Osteocyte (in vitro differentiated cells): ENCODE measurements at regions not wholly inside any gene's neighbourhood (a gene's known extent, or its start where the extent isn't known, plus 50 kb on each side); places are given as distances from the start of the nearest gene placed in this dataset.

Source experiments
- DNase-seq: peaks from one replicate; pipeline ENCODE4 v3.0.0; 2021; ENCODE audit warnings: mixed read lengths; ENCODE audit not compliant: unreplicated experiment; ENCODE audit errors: extremely low spot score
- H3K27ac Mint-ChIP-seq: one replicate; pipeline ENCODE4 v1.8.0; 2021; ENCODE audit warnings: mild to moderate bottlenecking, mixed read lengths; ENCODE audit not compliant: unreplicated experiment
- H3K27me3 Mint-ChIP-seq: one replicate; pipeline ENCODE4 v1.8.0; 2021; ENCODE audit warnings: mixed read lengths; ENCODE audit not compliant: unreplicated experiment
- H3K36me3 Mint-ChIP-seq: one replicate; pipeline ENCODE4 v1.8.0; 2021; ENCODE audit warnings: mixed read lengths; ENCODE audit not compliant: unreplicated experiment
- H3K4me1 Mint-ChIP-seq: one replicate; pipeline ENCODE4 v1.8.0; 2021; ENCODE audit warnings: mixed read lengths; ENCODE audit not compliant: unreplicated experiment
- H3K4me3 Mint-ChIP-seq: one replicate; pipeline ENCODE4 v1.8.0; 2021; ENCODE audit warnings: mild to moderate bottlenecking, moderate library complexity, mixed read lengths; ENCODE audit not compliant: unreplicated experiment
- H3K9me3 Mint-ChIP-seq: one replicate; pipeline ENCODE4 v1.8.0; 2021; ENCODE audit warnings: mixed read lengths; ENCODE audit not compliant: unreplicated experiment
- TF ChIP-seq, protein P1 (sequence below): fragments of 200-600 bp; sonication (generic); IDR thresholded peaks from 2 replicates; pipeline ENCODE4 v1.5.0; 2021; ENCODE audit warnings: antibody characterized with exemption, mild to moderate bottlenecking, moderate library complexity

DNA sequence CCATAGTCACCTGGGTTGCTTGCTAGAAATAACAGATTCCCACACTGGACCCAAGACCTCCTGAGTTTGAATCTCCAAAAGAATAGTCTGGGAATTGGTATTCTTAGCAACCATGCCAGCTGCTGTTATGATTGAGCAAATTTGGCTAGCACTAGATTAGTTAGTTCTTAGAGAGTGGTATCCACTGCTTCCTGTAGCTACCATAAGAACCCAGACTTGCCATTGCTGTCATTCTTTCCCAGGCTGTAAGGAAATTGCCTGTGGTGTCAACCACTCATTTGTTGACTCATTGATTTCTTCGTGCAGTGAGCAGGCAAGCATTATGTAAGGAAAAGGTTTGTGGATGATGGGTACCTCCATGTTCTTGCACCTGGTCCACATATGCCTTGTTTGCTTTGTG is 201.8 kb upstream of the RGS6 start:
- no peak for DNase-seq
- H3K4me3 Mint-ChIP-seq: no peak overlapping the region

DNA sequence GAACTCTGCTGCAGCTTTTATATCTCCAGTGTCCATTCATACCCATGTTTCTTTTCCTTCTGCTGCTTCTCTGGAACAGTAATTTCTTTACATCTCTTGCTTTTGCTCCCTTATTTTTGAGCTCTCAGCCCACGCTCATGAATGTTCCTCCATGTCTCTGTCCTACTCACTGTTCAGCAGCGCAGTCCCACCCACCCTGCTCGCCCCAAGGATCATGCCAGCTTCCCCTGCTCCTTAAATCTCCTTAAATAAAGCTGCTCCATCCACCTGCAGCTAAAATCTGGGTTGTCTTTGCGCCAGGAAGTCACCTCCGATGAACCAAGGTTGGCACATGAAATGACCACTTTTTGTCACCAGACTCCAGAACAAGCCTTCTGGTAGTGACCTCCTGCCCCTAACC is 201.1 kb upstream of the RGS6 start:
- no peak overlapping the region for H3K4me3 Mint-ChIP-seq
- peaks cover 14% of the 10 kb centered on the region for H3K4me1 Mint-ChIP-seq
- H3K36me3 Mint-ChIP-seq: peaks cover 56% of the 10 kb centered on the region
- H3K27me3 Mint-ChIP-seq: no peaks in the 10 kb centered on the region
- TF ChIP-seq, protein P1, sequence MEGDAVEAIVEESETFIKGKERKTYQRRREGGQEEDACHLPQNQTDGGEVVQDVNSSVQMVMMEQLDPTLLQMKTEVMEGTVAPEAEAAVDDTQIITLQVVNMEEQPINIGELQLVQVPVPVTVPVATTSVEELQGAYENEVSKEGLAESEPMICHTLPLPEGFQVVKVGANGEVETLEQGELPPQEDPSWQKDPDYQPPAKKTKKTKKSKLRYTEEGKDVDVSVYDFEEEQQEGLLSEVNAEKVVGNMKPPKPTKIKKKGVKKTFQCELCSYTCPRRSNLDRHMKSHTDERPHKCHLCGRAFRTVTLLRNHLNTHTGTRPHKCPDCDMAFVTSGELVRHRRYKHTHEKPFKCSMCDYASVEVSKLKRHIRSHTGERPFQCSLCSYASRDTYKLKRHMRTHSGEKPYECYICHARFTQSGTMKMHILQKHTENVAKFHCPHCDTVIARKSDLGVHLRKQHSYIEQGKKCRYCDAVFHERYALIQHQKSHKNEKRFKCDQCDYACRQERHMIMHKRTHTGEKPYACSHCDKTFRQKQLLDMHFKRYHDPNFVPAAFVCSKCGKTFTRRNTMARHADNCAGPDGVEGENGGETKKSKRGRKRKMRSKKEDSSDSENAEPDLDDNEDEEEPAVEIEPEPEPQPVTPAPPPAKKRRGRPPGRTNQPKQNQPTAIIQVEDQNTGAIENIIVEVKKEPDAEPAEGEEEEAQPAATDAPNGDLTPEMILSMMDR: no peak
- H3K9me3 Mint-ChIP-seq: no peaks in the 10 kb centered on the region
- no peak overlapping the region for H3K27ac Mint-ChIP-seq
- no peak for DNase-seq

More for the DNA sequence above, 201.8 kb upstream of the RGS6 start:
- Mint-ChIP-seq H3K27ac (no peak overlapping the region), H3K36me3 (peaks cover 52% of the 10 kb centered on the region), H3K9me3 (no peaks in the 10 kb centered on the region), H3K27me3 (no peaks in the 10 kb centered on the region), H3K4me1 (peaks cover 20% of the 10 kb centered on the region)
- TF ChIP-seq, protein P1: no peak

DNA sequence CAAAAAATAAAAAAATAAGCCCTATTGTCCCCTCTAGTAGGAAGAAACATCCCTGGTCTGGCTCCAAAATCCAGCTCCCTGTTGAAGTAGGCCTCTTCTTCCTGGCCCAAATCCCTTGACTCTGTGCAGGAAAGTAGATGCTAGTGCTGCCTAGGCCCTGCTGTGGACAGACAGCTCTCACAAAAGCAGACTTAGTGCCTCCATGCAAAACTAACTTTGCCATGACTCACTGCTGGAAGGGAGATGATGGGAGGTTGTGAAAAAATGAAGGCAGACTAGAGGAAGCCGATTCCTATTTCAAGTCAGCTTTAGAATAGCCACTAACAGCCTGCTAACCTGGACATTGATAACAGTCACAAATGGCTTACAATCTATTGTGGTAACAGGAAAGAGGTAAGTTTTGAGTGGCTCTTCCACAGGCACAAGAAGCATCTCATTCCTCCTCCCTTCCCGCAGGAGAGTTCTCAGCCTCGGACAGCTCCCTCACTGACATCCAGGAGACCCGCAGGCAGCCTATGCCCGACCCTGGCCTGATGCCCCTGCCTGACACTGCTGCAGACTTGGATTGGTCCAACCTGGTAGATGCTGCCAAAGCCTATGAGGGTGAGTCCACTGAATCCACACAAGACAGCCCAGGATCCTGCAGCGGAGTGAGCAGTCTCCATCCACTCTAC is 198.9 kb upstream of the RGS6 start:
- H3K27me3 Mint-ChIP-seq: no peaks in the 10 kb centered on the region
- TF ChIP-seq, protein P1: no peak
- DNase-seq: no peak
- peaks cover 2% of the 10 kb centered on the region for H3K4me1 Mint-ChIP-seq
- no peak overlapping the region for H3K4me3 Mint-ChIP-seq
- H3K9me3 Mint-ChIP-seq: no peaks in the 10 kb centered on the region
- H3K27ac Mint-ChIP-seq: no peak overlapping the region
- peaks cover 72% of the 10 kb centered on the region for H3K36me3 Mint-ChIP-seq

DNA sequence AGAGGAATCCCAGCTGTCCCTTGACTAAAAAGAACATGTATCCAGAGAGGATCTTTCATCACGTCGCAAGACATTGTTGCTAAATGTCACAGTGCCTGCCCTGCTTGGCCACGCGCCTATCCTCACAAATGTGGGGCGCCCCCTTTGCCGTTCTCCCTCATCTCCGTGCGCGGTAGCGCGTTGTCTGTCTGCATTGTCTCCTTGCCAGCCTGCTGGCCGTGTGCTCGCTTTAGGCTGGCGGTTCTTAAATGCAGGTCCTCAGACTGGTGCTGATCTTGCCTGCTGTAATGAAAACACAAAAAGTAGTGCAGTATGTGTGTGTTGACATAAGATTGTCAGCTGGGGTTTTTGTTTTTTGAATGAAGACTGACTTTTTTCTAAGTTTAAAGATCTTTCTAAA is 198.2 kb upstream of the RGS6 start:
- H3K4me3 Mint-ChIP-seq: no peak overlapping the region
- DNase-seq: no peak
- no peaks in the 10 kb centered on the region for H3K9me3 Mint-ChIP-seq
- peaks cover 2% of the 10 kb centered on the region for H3K4me1 Mint-ChIP-seq
- H3K27me3 Mint-ChIP-seq: no peaks in the 10 kb centered on the region
- H3K27ac Mint-ChIP-seq: no peak overlapping the region
- peaks cover 72% of the 10 kb centered on the region for H3K36me3 Mint-ChIP-seq
- TF ChIP-seq, protein P1: no peak

DNA sequence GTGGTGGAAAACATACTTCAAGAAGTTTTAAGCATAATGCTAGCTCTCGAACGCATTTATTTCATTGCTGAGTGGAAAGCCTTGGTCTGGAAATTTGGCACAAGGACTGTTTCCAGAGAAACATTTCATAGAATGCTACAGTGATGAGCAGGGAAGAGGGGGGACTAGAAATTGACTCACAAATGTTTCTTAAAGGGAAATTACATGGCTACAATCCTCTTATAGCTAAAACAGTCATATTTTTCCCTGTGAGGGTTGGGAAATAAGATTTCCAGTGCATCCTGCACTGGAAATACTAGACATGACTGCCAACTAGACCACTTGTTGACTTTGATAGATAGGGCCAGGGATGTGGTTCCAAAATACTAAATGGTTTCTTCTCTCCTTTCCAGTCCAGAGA is 197.3 kb upstream of the RGS6 start:
- no peaks in the 10 kb centered on the region for H3K9me3 Mint-ChIP-seq
- H3K27me3 Mint-ChIP-seq: no peaks in the 10 kb centered on the region
- peaks cover 72% of the 10 kb centered on the region for H3K36me3 Mint-ChIP-seq
- H3K27ac Mint-ChIP-seq: no peak overlapping the region
- no peak for DNase-seq
- peaks cover 2% of the 10 kb centered on the region for H3K4me1 Mint-ChIP-seq
- TF ChIP-seq, protein P1: no peak
- H3K4me3 Mint-ChIP-seq: no peak overlapping the region
